IMR-90 (cell line): ENCODE measurements at regions not wholly inside any gene's neighbourhood (a gene's known extent, or its start where the extent isn't known, plus 50 kb on each side); places are given as distances from the start of the nearest gene placed in this dataset.

Experiments used
- ATAC-seq: fragments of 200-7000 bp; cut with Tn5 transposase; 2 replicates; pipeline ENCODE4 v1.9.1; 2020; ENCODE audit warnings: low read depth, mild to moderate bottlenecking, moderate library complexity
- BruUV-seq: library from RNA; stranded (reverse); fragments of 400-500 nt; replicated peaks from 2 replicates; lab custom pipeline; 2021; lab: Mats Ljungman, UMichigan
- CTCF ChIA-PET: fragments of 300-600 bp; formaldehyde crosslinking; extraction: SDS; loops from one replicate; lab custom pipeline; 2021; ENCODE audit warnings: antibody characterized with exemption; lab: Yijun Ruan, JAX
- POLR2A ChIA-PET: fragments of 300-600 bp; sonication (Branson Sonifier 250); formaldehyde crosslinking; loops from one replicate; lab custom pipeline; 2022; ENCODE audit warnings: antibody characterized with exemption; ENCODE audit not compliant: unreplicated experiment; lab: Charles Lee
- DNase-seq: peaks from one replicate; pipeline ENCODE4 v3.0.0; 2013
- H2AFZ ChIP-seq: replicated peaks from 2 replicates; pipeline ENCODE3; 2013; ENCODE audit warnings: low read length, mild to moderate bottlenecking; ENCODE audit not compliant: poor library complexity
- H2AK5ac ChIP-seq: 2 replicates; pipeline ENCODE4 v1.6.1; 2013; ENCODE audit warnings: low read depth, low read length, inconsistent platforms
- H2AK9ac ChIP-seq: replicated peaks from 2 replicates; pipeline ENCODE3; 2013; ENCODE audit warnings: mild to moderate bottlenecking, low read depth, low read length, moderate library complexity; ENCODE audit not compliant: poor library complexity
- H2BK120ac ChIP-seq: 2 replicates; pipeline ENCODE4 v1.6.1; 2013; ENCODE audit warnings: low read depth, low read length, inconsistent platforms
- H2BK15ac ChIP-seq: 3 replicates; pipeline ENCODE4 v1.6.1; 2013; ENCODE audit warnings: low read depth, low read length, inconsistent platforms
- H2BK20ac ChIP-seq: 2 replicates; pipeline ENCODE4 v1.6.1; 2013; ENCODE audit warnings: low read depth, mild to moderate bottlenecking, inconsistent platforms, low read length, moderate library complexity
- H2BK5ac ChIP-seq: 2 replicates; pipeline ENCODE4 v1.6.1; 2013; ENCODE audit warnings: mild to moderate bottlenecking, low read depth, low read length, inconsistent platforms; ENCODE audit not compliant: poor library complexity, severe bottlenecking
- H3K14ac ChIP-seq: replicated peaks from 2 replicates; pipeline ENCODE4 v1.6.1; 2013; ENCODE audit warnings: low read depth, low read length, inconsistent platforms
- H3K18ac ChIP-seq: 2 replicates; pipeline ENCODE4 v1.6.1; 2013; ENCODE audit warnings: low read depth, low read length, control low read depth
- H3K23ac ChIP-seq: 2 replicates; pipeline ENCODE4 v1.6.1; 2013; ENCODE audit warnings: low read depth, low read length, inconsistent platforms
- H3K27ac ChIP-seq: 2 replicates; pipeline ENCODE4 v1.5.1; 2013; ENCODE audit warnings: mild to moderate bottlenecking, control low read depth, low read length; ENCODE audit not compliant: insufficient read depth
- H3K27me3 ChIP-seq: 2 replicates; pipeline ENCODE4 v1.6.1; 2013; ENCODE audit warnings: low read length; ENCODE audit not compliant: control insufficient read depth, insufficient read depth
- H3K36me3 ChIP-seq: 2 replicates; pipeline ENCODE4 v1.6.1; 2013; ENCODE audit warnings: low read length, mixed read lengths; ENCODE audit not compliant: control insufficient read depth, insufficient read depth
- H3K4ac ChIP-seq: 2 replicates; pipeline ENCODE4 v1.6.1; 2013; ENCODE audit warnings: low read depth, low read length, inconsistent platforms
- H3K4me1 ChIP-seq: 2 replicates; pipeline ENCODE4 v1.6.1; 2013; ENCODE audit warnings: low read length, mixed read lengths; ENCODE audit not compliant: control insufficient read depth, insufficient read depth
- H3K4me2 ChIP-seq: 2 replicates; pipeline ENCODE4 v1.6.1; 2013; ENCODE audit warnings: low read depth, mild to moderate bottlenecking, control low read depth, low read length, moderate library complexity
- H3K4me3 ChIP-seq: 2 replicates; pipeline ENCODE4 v1.5.1; 2013; ENCODE audit warnings: low read depth, mild to moderate bottlenecking, control low read depth, low read length, moderate library complexity; ENCODE audit not compliant: insufficient read depth
- H3K56ac ChIP-seq: 2 replicates; pipeline ENCODE4 v1.6.1; 2013; ENCODE audit warnings: low read length, inconsistent platforms; ENCODE audit not compliant: insufficient read depth; ENCODE audit errors: extremely low read depth
- H3K79me1 ChIP-seq, 2 experiments: 2 replicates each; pipeline ENCODE4 v1.6.1; 2013; ENCODE audit warnings: low read length in 2 of 2, inconsistent platforms in 1 of 2, low read depth in 1 of 2
- H3K9ac ChIP-seq: 2 replicates; pipeline ENCODE4 v1.6.1; 2013; ENCODE audit warnings: low read depth, low read length, control low read depth
- H3K9me1 ChIP-seq: 2 replicates; pipeline ENCODE4 v1.6.1; 2013; ENCODE audit warnings: low read length, inconsistent platforms; ENCODE audit not compliant: insufficient read depth
- H3K9me3 ChIP-seq: 2 replicates; pipeline ENCODE4 v1.6.1; 2013; ENCODE audit warnings: low read length; ENCODE audit not compliant: control insufficient read depth, insufficient read depth
- H4K20me1 ChIP-seq: 2 replicates; pipeline ENCODE4 v1.6.1; 2013; ENCODE audit warnings: low read length, inconsistent platforms; ENCODE audit not compliant: insufficient read depth
- H4K5ac ChIP-seq: 2 replicates; pipeline ENCODE4 v1.6.1; 2013; ENCODE audit warnings: mild to moderate bottlenecking, low read depth, low read length, control low read depth
- H4K8ac ChIP-seq, 2 experiments: 2 replicates each; pipeline ENCODE4 v1.6.1; 2013; ENCODE audit warnings: low read depth in 2 of 2, low read length in 2 of 2, control low read depth in 1 of 2, inconsistent platforms in 1 of 2
- H4K91ac ChIP-seq: 2 replicates; pipeline ENCODE4 v1.6.1; 2013; ENCODE audit warnings: low read depth, low read length, inconsistent platforms; ENCODE audit not compliant: insufficient read depth
- CHD1 ChIP-seq: IDR thresholded peaks from 2 replicates; pipeline ENCODE4 v1.6.1; 2012; ENCODE audit warnings: low read depth, low read length, improper control_type of control experiment
- ELK1 ChIP-seq: fragments of 150-350 bp; IDR thresholded peaks from 2 replicates; pipeline ENCODE4 v1.6.1; 2016; ENCODE audit warnings: low read depth, mild to moderate bottlenecking, low read length, moderate library complexity, borderline replicate concordance
- FOS ChIP-seq: fragments of 150-350 bp; IDR thresholded peaks from 2 replicates; pipeline ENCODE4 v1.6.1; 2016; ENCODE audit warnings: low read depth, low read length
- MAZ ChIP-seq: IDR thresholded peaks from 2 replicates; pipeline ENCODE4 v1.6.1; 2012; ENCODE audit warnings: low read depth, mild to moderate bottlenecking, low read length, improper control_type of control experiment, moderate library complexity, borderline replicate concordance
- MXI1 ChIP-seq: IDR thresholded peaks from 2 replicates; pipeline ENCODE4 v1.6.1; 2012; ENCODE audit warnings: low read depth, mild to moderate bottlenecking, low read length, moderate library complexity, borderline replicate concordance
- RAD21 ChIP-seq: IDR thresholded peaks from 2 replicates; pipeline ENCODE4 v1.6.1; 2012; ENCODE audit warnings: low read length, improper control_type of control experiment
- RCOR1 ChIP-seq: IDR thresholded peaks from 2 replicates; pipeline ENCODE4 v1.6.1; 2012; ENCODE audit warnings: mild to moderate bottlenecking, low read length, improper control_type of control experiment; ENCODE audit not compliant: insufficient replicate concordance
- RFX5 ChIP-seq: IDR thresholded peaks from 2 replicates; pipeline ENCODE4 v1.8.0; 2012; ENCODE audit warnings: low read depth, mild to moderate bottlenecking, low read length, moderate library complexity
- WGBS, 2 experiments: methylation state at CpG; one replicate each; pipeline versions ENCODE4 v1.1.5 to v1.1.7; 2013; ENCODE audit warnings: missing lambda C conversion rate in 2 of 2; ENCODE audit not compliant: insufficient read length in 1 of 2; ENCODE audit errors: extremely low coverage in 2 of 2; 5-methylcytosine and 5-hydroxymethylcytosine counted together
- dilution Hi-C: fragments of 300-500 bp; cut with HindIII; formaldehyde crosslinking; loops from one replicate; pipeline ENCODE4 v1.14.3; 2018; ENCODE audit warnings: low sequenced_read_pairs; ENCODE audit not compliant: unreplicated experiment
- in situ Hi-C: fragments of 300-500 bp; cut with MboI; formaldehyde crosslinking; loops from 3 replicates; pipeline ENCODE4 v1.14.3; 2019; ENCODE audit warnings: low sequenced_read_pairs, inconsistent platforms, mixed read lengths
- intact Hi-C: fragments of 100-400 bp; cut with micrococcal nuclease; formaldehyde crosslinking; loops from 2 replicates; pipeline ENCODE4 v1.10.0; 2022

GRCh38 chr17:79299349-79299748 lies 224.7 kb downstream of the ENGASE start:
- WGBS, 2 experiments = 66% methylated on average over 5 of the region's 7 CpGs; no CpG with 5 or more reads in 1 of the 2 experiments
- no peaks in the 10 kb centered on the region for H3K36me3 ChIP-seq

More at GRCh38 chr17:79299349-79299748, 224.7 kb downstream of the ENGASE start:
- Histone ChIP-seq H2AK9ac (no peak overlapping the region), H2AK5ac (no peak overlapping the region), H4K5ac (no peak overlapping the region), H3K14ac (no peak overlapping the region), H3K23ac (no peak overlapping the region), H3K79me1 (no peaks in the 10 kb centered on the region), H2BK20ac (no peak overlapping the region), H2AFZ (no peak overlapping the region), H3K9me3 (no peaks in the 10 kb centered on the region), H4K20me1 (no peaks in the 10 kb centered on the region), H3K27me3 (peaks cover 3% of the 10 kb centered on the region), H3K18ac (no peak overlapping the region), H3K4me1 (no peaks in the 10 kb centered on the region), H3K4me3 (no peak overlapping the region), H3K4ac (no peak overlapping the region), H3K4me2 (no peak overlapping the region), H2BK15ac (no peak overlapping the region), H3K56ac (no peak overlapping the region), H3K27ac (no peak overlapping the region), H4K8ac (no peak overlapping the region), H2BK5ac (no peak overlapping the region), H4K91ac (no peak overlapping the region), H3K9ac (no peak overlapping the region), H3K9me1 (no peaks in the 10 kb centered on the region), H2BK120ac (no peak overlapping the region)
- POLR2A ChIA-PET = no interaction called here
- DNase-seq = no peak
- ATAC-seq = no peak
- intact Hi-C loops (no loop called here), in situ Hi-C loops (no loop called here), dilution Hi-C loops (no loop called here)
- TF ChIP-seq MAZ = no peak
- TF ChIP-seq RCOR1 = no peak
- no peak for TF ChIP-seq RAD21
- no peak for TF ChIP-seq RFX5
- TF ChIP-seq MXI1 = no peak
- TF ChIP-seq FOS = no peak
- TF ChIP-seq CHD1 = no peak
- TF ChIP-seq ELK1 = no peak
- CTCF ChIA-PET = no interaction called here
- no TSS peak for BruUV-seq
